ENCODE measurements at regions not wholly inside any gene's neighbourhood (a gene's known extent, or its start where the extent isn't known, plus 50 kb on each side); places are given as distances from the start of the nearest gene placed in this dataset.

DNA sequence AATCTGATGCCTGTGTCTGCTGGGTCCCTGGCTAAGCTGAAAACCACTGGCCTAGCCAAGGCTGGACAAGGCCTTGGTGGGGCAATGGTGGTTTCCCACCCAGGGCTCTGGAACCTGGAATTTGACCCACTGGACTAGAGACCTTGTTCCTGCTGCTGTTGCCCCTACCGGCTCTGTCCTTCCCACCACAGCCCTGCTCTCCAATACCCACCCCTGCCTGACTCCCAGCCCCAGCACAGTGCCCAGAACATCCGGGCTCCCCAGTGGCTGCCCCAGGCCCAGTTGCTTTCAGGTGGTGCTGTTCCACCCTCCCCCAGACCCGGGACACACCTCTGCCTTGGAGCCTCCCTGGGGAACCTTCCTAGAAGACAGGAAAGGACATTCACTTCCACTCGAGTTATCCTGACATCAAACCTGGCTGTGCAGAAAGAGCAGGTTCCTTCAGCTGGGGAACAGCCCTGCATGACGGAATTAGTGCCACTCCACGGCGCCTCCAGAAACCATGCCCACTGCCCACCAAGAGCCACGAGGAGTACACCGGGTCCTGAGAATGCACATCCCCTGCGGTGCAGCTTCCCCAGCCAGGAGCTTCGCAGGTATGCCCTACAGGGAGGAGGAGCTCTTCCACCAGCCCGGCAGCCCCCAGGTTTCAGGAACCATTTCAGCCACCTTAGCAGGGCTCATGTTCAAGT lies 152.8 kb downstream of the OAT start:
- no peak for DNase-seq (ENCODE audit: low read depth in 2 of 3, low spot score in 2 of 3)

DNA sequence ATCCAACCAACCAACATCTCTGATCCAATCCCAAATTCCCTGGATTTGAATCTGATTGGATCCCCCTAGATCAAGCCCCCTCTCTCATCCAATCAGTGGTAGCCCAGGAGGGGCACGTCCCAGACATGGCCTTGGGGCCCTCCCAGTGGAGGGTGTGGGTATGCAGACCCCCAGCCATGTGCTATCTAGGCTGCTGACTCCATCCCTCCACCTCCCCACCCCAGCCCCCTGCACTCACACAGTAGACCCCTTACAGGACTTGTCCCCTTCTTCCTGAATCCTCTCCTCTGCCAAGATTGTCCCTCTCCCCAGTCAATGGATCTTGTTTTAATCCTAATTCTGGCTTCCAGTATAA lies 153.4 kb downstream of the OAT start:
- no peak for DNase-seq (ENCODE audit: low read depth in 2 of 3, low spot score in 2 of 3)

DNA sequence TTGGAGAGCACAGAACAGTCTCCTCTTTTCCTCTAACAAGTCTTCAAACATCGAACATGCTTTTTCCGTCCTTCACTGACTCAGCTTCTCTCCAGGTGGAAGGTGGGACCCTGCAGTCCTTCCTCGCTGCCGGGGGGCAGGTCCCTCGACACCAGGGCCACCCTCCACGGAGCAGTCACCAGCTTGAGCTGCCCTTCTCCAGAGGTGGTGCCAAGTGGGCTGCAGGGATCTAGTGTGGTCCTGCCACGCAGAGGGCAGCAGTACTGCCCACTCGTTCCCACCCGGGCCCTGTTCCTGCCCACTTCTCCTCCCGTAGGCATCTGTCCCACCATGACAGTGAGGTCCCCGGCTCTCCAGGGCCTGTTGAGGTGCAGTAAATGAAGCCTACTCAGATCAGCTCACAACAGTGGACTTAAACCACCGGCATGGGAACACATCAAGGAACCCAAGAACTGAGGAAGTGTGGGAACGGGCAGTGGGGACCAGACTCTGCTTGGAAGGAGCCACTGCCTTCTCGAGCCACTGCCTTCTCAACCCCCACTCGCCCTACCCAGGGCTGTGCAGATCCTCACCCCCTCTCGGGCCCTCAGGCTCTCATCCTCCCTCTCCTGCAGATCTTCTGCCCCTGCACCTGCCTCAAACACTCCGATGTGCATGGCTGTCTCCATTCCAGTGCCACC lies 153.9 kb downstream of the OAT start:
- DNase-seq (ENCODE audit: low read depth in 2 of 3, low spot score in 2 of 3), result no peak

DNA sequence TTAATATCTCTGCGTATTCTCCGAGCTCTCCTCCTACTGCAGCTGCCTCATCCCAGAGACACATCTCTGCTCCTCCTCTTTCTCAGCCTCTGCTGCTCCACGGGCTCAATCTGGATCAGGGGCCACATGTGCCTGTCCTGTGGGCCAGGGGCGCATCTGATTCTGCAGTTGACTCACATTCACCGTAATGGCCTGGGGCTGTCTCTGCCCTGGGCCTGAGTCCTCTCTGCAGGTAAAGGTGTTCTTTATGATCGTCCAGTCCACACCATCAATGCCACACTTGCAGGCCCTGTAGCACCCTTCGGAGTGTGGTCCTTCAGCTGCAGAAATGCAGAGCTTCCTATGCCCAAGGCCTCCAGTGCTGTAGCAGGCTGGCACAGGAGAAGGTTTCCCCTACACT lies 154.5 kb downstream of the OAT start:
- no peak for DNase-seq (ENCODE audit: low read depth in 2 of 3, low spot score in 2 of 3)

DNA sequence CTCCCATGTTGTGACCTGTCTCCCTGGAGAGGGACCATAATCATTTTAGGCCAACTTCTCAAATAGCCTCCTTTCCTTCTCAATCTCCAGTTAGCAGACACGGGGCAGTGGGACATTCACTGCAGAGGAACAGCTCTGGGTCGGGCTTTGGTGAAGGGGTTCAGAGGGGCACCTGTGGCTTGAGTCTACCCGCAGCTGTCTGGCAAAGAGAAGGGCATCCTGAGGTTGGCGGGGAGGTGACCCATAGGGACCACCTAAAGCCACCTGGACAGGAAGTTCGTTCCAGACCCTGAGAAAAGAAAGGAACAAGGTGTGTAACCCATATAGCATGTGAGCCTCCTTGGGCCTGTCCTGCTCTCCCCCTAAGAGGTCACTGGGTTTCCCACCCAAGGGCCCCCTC lies 155.0 kb downstream of the OAT start:
- DNase-seq (ENCODE audit: low read depth in 2 of 3, low spot score in 2 of 3), result no peak

DNA sequence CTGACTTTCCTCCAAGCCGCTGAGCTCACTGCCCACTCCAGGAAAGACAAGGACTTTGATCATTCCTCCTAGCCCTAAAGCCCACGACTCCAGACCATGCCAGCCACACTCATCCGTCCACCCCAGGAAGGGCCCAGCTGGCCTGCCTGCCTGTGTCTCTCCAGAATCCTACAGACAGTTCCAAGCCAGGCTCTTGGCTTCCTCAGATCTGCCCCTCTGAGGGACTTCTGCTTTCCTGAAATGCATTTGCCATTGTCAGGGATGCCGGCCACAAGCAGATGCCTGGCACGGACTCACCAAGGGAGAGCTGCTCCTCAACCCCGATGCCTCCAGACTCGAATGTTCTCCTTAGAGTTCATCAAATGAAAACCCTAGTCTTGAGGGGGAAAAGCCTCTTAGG lies 155.8 kb downstream of the OAT start:
- no peak for DNase-seq (ENCODE audit: low read depth in 2 of 3, low spot score in 2 of 3)

DNA sequence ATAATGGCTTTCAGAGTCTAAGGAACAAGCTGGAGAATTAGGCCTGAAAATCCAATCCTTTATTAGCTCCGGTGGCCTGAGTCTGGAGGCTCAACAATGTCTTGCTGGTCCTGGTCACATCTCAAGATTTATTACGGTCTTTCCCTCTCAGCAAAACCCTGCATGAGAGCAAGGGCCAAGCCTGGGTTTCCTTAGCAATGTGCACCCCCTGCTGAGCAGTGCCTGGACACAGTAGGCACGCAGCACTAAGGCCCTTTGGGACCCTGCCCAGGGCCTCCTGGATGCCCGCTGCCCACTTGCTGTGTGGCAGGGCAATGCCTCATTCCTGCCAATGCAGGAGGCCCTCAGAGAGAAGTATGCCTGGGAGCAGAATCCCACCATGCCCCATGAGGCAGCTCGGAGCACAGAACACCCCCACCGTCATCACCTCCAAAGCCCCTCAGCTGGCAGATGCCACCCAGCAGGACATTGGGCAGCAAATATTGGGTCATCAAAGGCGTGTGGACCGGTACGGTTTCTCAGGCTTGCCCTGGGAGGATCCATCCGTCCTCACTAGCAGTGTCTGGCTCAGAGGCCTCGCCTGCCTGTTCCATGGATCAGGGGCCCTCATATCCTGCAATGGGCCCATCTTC lies 156.4 kb downstream of the OAT start:
- DNase-seq (ENCODE audit: low read depth in 2 of 3, low spot score in 2 of 3), result no peak

DNA sequence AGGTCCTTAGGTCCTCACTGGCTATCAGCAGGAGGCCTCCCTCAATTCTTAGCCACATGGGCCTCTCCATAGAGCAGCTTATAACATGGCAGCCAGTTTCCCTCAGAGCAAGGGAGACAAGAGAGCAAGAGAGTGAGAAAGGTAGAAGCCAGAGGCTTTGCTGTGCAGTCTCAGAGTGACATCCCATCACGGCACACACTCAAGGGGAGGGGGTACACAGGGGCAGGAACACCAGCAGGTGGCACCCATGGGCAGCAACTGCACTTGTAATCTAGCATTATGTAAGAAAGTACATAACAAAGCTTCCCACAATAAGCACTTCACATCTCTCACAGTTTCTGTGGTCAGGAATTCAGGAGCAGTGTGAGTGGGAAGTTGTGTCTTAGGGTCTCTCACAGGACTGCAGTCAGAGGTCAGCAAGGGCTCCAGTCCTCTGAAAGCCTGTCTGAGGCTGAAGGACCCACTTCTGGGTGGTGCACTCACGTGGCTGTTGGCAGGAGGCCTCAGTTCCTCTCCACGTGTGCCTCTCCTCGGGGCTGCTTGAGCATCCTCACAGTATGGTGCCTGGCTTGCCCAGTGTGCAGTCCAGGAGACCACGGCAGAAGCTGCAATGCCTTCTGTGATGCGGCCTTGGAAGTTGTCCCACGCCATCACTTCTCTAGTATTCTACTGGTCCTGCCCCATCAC lies 159.4 kb downstream of the OAT start:
- DNase-seq (ENCODE audit: low read depth in 2 of 3, low spot score in 2 of 3), result no peak

DNA sequence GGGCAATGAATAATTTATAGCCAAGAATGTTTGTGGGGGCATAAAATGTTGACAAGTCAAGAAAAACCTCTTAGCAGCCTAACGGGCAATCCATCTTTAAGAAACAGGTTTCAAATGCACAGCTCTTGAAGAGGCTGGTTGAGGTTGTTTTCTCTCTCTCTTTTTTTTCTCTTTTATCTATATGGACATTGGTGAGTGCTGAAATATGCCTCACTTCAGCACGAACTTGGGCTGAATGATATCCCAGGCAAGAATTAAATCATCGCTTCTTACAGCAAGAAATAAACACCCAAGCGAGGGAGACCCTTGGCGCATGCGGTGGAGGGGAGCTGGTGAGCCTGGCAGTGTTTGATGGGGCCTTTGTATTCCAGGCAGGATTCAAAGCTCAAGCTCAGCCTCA lies 160.9 kb downstream of the OAT start:
- DNase-seq (ENCODE audit: low read depth in 2 of 3, low spot score in 2 of 3), result no peak

DNA sequence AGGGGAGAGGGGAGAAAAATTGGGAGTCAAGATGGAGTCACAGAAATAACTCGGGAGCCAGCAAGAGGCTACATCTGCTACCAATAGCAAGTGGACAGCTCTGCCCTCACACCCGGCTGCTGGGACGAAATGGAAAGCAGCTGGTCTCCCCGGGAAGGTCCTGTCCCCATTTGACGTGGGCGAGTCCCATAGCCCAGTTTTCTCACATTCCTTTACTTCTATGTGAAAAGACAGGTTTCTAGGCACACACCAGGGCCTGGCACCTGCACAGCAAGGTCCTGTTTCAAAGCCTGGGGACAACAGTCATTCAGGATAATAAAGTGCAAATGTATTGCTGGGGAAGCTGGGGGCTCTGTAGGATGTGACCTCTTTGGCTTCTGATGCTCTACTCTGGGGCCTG lies 162.6 kb downstream of the OAT start:
- no peak for DNase-seq (ENCODE audit: low read depth in 2 of 3, low spot score in 2 of 3)

DNA sequence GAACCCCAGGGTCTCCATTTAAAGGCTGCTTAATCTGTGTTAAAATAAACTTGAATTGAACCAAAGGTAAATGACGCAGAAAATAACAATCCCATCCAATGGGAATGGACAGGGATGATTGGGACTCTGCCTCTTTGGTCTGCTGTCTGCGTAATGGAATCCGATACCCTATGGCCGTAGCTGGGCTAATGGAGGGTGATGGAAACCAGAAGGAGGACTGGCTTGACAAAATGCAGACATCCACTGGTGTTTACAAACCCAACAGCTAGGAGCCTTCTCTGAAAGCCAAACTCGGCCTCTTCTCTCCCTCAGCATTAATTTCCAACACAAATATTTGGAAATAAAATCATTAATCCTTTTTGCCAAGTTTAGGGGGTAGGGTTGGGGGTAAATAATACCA lies 162.2 kb upstream of the CHST15 start:
- no peak for DNase-seq (ENCODE audit: low read depth in 2 of 3, low spot score in 2 of 3)

DNA sequence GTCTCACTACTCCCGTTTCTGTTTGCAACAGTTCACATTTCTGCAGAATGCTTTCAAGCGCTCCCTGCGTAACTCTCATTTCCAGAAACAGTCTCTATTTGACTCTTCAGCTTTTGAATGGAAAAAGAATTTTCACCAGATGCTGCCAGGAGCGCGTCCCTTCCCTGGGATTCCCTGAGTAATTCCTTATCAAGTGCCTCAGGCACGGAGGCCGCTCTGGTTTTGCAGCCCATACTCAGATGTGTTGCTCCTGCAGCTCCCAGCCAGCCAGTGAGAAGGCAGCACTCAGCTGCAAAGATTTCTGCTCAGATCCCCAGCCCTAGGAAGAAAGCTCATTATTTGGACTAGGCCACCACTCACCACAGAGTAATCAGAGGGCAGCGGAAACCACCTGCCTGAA lies 161.1 kb upstream of the CHST15 start:
- no peak for DNase-seq (ENCODE audit: low read depth in 2 of 3, low spot score in 2 of 3)

DNA sequence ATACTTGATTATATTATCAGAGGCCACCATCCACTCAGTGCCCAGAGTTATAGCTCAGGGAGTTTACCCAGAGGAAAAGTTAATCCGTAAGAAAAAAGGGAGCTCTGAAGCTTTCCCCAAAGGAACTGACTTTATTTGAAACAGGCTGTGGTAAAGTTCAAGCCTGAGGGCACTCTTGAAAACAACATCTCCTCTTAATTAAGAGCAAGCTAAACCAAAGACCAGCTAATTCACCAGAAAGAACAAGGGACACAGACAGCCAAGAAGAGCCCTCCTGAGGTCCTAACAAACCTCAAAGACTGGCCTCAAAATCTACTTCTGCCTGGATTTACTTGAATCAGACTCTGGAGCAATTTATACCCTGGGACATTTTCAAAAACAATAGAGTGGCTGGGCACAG lies 159.6 kb upstream of the CHST15 start:
- DNase-seq (ENCODE audit: low read depth in 2 of 3, low spot score in 2 of 3), result no peak

DNA sequence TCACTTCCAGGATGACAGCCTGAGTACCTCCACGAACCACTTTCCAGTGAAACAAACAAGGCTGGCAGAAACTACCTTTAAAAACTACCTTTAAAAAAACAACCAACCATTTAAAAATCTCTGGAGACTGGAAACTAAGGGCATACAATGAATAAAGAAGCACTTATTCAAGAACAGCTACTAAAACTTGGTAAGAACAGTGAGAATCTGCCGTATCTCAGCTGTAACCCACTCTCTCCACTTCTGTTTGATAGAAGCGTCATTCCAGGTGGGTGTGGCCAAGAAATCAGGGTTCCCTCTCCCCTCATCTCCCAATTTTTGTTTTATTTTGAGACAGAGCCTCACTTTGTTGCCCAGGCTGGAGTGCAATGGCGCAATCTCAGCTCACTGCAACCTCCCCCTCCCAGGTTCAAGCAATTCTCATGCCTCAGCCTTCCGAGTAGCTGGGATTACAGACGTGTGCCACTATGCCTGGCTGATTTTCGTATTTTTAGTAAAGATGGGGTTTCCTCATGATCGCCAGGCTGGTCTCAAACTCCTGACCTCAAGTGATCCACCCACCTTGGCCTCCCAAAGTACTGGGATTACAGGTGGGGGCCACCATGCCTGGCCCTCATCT lies 158.8 kb upstream of the CHST15 start:
- no peak for DNase-seq (ENCODE audit: low read depth in 2 of 3, low spot score in 2 of 3)

DNA sequence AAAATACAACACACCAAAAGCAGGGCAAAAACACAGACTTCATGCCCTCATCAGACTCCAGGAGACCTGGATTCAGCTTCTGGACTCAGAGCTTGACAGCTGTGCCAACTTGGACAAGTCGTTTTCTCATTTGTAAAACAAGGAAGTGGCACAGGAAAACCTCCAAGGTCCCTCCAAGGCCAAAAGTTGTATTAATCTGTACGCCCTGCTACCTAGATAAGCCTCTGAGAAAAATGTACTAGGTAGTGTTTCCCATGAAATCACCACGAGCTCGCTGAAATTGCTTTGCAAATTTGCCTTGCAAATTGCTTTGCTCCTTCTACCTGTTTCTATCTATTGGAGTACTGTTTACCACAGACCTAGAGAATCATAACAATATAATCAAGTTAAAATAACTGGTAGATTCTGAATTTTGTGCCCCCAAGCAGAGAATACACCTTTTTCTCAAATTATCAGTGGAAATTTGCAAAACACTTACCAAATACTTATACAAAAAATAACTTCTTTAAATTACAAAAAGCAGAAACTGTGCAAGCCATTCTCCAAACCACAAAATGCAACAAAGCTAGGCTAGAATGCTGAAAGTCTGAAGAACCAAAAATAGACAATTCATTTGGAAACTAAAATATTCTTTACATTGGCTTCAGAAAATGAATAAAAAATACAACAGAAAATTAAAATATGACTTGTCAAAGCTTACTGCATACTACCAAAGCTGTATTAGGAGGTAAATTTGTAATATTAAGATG lies 158.1 kb upstream of the CHST15 start:
- DNase-seq (ENCODE audit: low read depth in 2 of 3, low spot score in 2 of 3), result no peak

DNA sequence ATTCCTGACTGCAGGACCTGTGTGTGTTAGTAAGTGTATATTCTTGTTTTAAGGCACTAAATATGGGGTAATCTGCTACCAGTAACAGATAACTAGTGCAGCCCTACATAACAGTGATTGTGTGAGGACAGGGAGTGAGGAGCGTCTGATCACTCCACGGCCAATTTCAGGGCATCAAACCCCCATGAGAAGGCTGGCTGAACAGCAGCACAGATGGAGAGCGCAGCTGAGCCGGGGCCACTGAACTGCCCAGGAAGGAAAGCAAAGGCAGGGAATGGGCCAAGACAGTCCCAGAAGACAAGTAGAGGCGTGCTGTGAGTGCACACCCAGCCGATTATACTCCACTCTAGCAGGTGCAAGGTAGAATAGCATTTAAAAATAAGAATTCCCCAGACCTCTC lies 157.1 kb upstream of the CHST15 start:
- DNase-seq (ENCODE audit: low read depth in 2 of 3, low spot score in 2 of 3), result no peak

DNA sequence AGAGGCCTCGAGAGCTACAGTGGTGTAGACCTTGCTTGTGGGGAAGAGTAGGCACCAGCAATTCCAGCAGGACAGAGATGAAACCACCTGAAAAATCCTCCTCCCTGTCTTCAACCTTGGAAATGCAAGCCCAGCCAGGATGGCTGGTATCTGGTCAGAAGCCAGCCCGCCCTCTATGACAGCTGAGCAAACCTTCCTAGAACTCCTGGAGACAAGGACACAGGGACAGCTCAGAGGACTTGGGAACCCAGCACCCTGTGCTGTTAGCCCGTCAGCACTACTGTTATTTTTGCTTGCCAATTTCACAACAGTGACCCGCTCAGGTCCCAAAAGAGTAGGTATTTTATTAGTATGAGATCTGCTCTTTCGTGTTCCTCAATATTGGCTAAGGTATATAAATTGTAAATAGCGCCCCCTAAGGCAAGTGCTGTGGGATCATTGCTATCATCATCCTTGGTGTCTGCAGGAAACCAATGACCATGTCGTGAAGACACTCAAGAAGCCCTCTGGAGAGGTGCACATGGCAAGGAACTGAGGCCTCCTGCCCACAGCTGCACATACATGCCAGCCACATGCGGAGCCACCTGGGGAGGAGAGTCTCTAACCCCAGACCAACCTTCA lies 156.5 kb upstream of the CHST15 start:
- DNase-seq (ENCODE audit: low read depth in 2 of 3, low spot score in 2 of 3), result no peak

DNA sequence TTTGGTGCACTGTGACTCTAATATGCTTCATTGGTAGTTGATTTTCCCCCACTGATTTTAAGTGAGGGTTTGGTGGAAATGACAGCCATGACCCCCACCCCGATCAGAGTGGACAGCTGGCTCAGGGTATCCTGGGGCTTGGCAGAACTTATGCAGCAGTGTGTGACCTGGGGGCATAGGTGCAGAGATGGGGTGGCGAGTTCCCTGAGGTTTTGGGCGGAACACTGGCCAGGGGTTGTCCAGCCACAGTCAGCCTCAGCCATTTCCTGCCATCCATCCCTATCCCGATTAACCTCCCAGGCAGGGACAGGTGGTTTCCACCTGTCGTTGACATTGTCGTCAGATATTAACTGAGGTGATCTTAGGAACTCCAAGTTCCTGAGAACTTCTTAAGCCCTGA lies 155.8 kb upstream of the CHST15 start:
- DNase-seq (ENCODE audit: low read depth in 2 of 3, low spot score in 2 of 3), result no peak

DNA sequence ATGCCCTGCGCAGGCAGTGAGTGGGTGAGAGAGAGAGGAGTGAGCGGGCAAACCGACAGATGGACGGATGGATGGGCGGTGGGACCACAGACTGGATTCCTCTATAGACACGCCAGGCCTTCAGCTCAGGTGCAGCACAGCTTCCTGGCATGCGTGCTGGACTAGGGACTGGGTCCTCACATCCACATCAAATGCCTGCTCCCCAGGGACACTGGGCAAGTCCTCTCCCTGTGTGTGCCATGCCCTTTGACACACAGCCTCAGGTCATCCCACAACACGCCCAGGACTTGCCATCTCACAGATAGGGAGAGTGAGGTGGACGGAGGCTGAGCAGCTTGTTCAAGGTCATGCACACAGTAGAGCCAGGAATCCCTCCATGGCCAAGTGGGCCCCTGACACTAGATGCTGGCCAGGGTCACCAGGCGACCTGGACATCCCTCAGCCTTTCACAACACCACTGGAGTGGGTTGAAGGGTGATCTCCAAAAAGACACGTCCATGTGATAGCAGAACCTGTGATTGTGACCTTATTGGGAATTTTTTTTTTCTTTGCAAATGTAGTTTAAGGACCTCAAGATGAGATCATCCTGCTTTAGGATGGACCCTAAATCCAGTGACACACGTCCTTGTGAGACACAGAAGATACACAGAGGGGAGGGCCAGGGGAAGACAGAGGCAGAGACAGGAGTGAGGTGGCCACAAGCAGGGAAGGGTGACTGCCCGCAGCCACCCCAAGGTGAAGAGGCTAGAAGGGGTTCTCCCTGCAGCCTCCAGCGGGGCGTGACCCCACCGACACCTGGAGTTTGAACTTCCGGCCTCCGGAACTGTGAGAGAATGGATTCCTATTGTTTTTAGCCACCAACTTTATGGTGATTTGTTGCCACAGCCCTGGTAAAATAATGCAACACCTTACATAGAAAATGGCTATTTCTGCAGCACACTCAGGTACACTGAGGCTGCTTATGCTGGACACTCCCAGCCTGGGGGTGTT lies 155.0 kb upstream of the CHST15 start:
- no peak for DNase-seq (ENCODE audit: low read depth in 2 of 3, low spot score in 2 of 3)
